ENCODE measurements at regions not wholly inside any gene's neighbourhood (a gene's known extent, or its start where the extent isn't known, plus 50 kb on each side); places are given as distances from the start of the nearest gene placed in this dataset.

- no peak for DNase-seq (ENCODE audit: low read depth)
- no peak for TF ChIP-seq CTCF (conservative IDR thresholded peaks at IDR 0.05; ENCODE audit: low read depth, low read length)
- no peak overlapping the region for H3K4me3 ChIP-seq (ENCODE audit: low read depth, low read length)
These were observed 139.4 kb downstream of the MACIR start for GRCh38 chr5:103397739-103398581.

GRCh38 chr5:103394676-103395075, 136.1 kb downstream of the MACIR start:
- H3K4me3 ChIP-seq (ENCODE audit: low read depth, low read length): no peak overlapping the region
- DNase-seq (ENCODE audit: low read depth): no peak
- no peak for TF ChIP-seq CTCF (conservative IDR thresholded peaks at IDR 0.05; ENCODE audit: low read depth, low read length)

GRCh38 chr5:103393101-103393754, 134.7 kb downstream of the MACIR start:
- H3K4me3 ChIP-seq (ENCODE audit: low read depth, low read length): no peak overlapping the region
- DNase-seq (ENCODE audit: low read depth): no peak
- TF ChIP-seq CTCF (conservative IDR thresholded peaks at IDR 0.05; ENCODE audit: low read depth, low read length): peak; percentile 21

GRCh38 chr5:103391659-103392058, 133.1 kb downstream of the MACIR start:
- H3K4me3 ChIP-seq (ENCODE audit: low read depth, low read length): no peak overlapping the region
- no peak for DNase-seq (ENCODE audit: low read depth)
- TF ChIP-seq CTCF (conservative IDR thresholded peaks at IDR 0.05; ENCODE audit: low read depth, low read length): no peak

GRCh38 chr5:103389846-103390245, 131.3 kb downstream of the MACIR start:
- TF ChIP-seq CTCF (conservative IDR thresholded peaks at IDR 0.05; ENCODE audit: low read depth, low read length): no peak
- no peak overlapping the region for H3K4me3 ChIP-seq (ENCODE audit: low read depth, low read length)
- DNase-seq (ENCODE audit: low read depth): no peak

GRCh38 chr5:103389357-103389756, 130.8 kb downstream of the MACIR start:
- TF ChIP-seq CTCF (conservative IDR thresholded peaks at IDR 0.05; ENCODE audit: low read depth, low read length): no peak
- no peak for DNase-seq (ENCODE audit: low read depth)
- no peak overlapping the region for H3K4me3 ChIP-seq (ENCODE audit: low read depth, low read length)
